AG04450 (cell line): ENCODE measurements at regions not wholly inside any gene's neighbourhood (a gene's known extent, or its start where the extent isn't known, plus 50 kb on each side); places are given as distances from the start of the nearest gene placed in this dataset.
"Not testable (repeated sequence)": the region's sequence is repeated elsewhere in the genome, so short reads cannot be mapped to it uniquely, and the experiment has no call there.

Experiments used
- CTCF ChIA-PET: fragments of 300-600, 350-600 bp; formaldehyde crosslinking; extraction: SDS; loops from one replicate; lab custom pipeline; 2022; ENCODE audit warnings: antibody characterized with exemption, inconsistent platforms; lab: Charles Lee
- POLR2A ChIA-PET: fragments of 350-600 bp; formaldehyde crosslinking; extraction: SDS; loops from one replicate; lab custom pipeline; 2021; ENCODE audit warnings: antibody characterized with exemption, inconsistent platforms; lab: Yijun Ruan, JAX
- DNase-seq: peaks from one replicate; pipeline ENCODE4 v3.0.0-alpha.2; 2011; ENCODE audit warnings: low read depth, low spot score
- H3K27ac ChIP-seq: one replicate; pipeline ENCODE4 v1.5.1; 2012; ENCODE audit warnings: low read depth, low read length, control low read depth
- H3K27me3 ChIP-seq: one replicate; pipeline ENCODE4 v1.6.0; 2012; ENCODE audit warnings: low read length; ENCODE audit not compliant: control insufficient read depth, insufficient read depth
- H3K4me3 ChIP-seq: 2 replicates; pipeline ENCODE4 v1.5.1; 2011; ENCODE audit warnings: mild to moderate bottlenecking, low read depth, low read length, control low read depth
- H3K9me3 ChIP-seq: 2 replicates; pipeline ENCODE4 v1.5.1; 2012; ENCODE audit warnings: low read length; ENCODE audit not compliant: control insufficient read depth, insufficient read depth
- TF ChIP-seq, protein P1 (sequence below): IDR thresholded peaks from 2 replicates; pipeline ENCODE4 v1.5.1; 2011; ENCODE audit warnings: low read depth, low read length, control low read depth, inconsistent platforms

- TF ChIP-seq, protein P1, sequence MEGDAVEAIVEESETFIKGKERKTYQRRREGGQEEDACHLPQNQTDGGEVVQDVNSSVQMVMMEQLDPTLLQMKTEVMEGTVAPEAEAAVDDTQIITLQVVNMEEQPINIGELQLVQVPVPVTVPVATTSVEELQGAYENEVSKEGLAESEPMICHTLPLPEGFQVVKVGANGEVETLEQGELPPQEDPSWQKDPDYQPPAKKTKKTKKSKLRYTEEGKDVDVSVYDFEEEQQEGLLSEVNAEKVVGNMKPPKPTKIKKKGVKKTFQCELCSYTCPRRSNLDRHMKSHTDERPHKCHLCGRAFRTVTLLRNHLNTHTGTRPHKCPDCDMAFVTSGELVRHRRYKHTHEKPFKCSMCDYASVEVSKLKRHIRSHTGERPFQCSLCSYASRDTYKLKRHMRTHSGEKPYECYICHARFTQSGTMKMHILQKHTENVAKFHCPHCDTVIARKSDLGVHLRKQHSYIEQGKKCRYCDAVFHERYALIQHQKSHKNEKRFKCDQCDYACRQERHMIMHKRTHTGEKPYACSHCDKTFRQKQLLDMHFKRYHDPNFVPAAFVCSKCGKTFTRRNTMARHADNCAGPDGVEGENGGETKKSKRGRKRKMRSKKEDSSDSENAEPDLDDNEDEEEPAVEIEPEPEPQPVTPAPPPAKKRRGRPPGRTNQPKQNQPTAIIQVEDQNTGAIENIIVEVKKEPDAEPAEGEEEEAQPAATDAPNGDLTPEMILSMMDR = no peak
- POLR2A ChIA-PET = no interaction called here
- Histone ChIP-seq H3K27me3 (no peaks in the 10 kb centered on the region), H3K9me3 (peaks cover 7% of the 10 kb centered on the region), H3K4me3 (no peak overlapping the region), H3K27ac (no peak overlapping the region)
- CTCF ChIA-PET = no interaction called here
- DNase-seq = no peak
Observed at GRCh38 chr20:12575352-12576095, 433.2 kb upstream of the SPTLC3 start.

DNA sequence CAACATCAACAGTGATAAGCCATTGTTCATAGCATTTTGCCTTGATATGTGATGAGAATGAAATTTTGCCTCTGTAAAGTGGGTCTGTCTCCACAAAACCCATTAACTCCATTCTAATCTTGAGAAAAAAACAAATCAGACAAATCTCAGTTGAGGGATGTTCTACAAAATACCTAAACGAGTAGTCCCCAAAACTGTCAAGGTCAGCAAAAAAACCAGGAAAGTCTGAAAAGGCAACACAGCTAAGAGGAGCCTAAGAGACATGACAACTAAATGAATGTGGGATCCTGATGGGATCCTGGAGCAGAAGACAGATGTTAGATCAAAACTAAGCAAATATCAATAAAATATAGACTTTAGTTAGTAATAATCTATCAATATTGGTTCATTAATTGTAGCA is 431.6 kb upstream of the SPTLC3 start:
- ChIA-PET CTCF (no interaction called here), POLR2A (no interaction called here)
- DNase-seq = no peak
- TF ChIP-seq, protein P1 = no peak
- Histone ChIP-seq H3K9me3 (peaks cover 13% of the 10 kb centered on the region), H3K27me3 (no peaks in the 10 kb centered on the region), H3K4me3 (no peak overlapping the region), H3K27ac (no peak overlapping the region)

- Histone ChIP-seq H3K9me3 (peaks cover 14% of the 10 kb centered on the region), H3K27me3 (no peaks in the 10 kb centered on the region), H3K4me3 (no peak overlapping the region), H3K27ac (no peak overlapping the region)
- POLR2A ChIA-PET = no interaction called here
- DNase-seq = no peak
- CTCF ChIA-PET = no interaction called here
- TF ChIP-seq, protein P1 = no peak
Observed at GRCh38 chr20:12581644-12582289, 427.0 kb upstream of the SPTLC3 start.

DNA sequence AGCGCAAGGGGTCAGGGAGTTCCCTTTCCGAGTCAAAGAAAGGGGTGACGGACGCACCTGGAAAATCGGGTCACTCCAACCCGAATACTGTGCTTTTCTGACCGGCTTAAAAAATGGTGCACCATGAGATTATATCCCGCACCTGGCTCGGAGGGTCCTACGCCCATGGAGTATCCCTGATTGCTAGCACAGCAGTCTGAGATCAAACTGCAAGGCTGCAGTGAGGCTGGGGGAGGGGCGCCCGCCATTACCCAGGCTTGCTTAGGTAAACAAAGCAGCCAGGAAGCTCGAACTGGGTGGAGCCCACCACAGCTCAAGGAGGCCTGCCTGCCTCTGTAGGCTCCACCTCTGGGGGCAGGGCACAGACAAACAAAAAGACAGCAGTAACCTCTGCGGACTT is 426.1 kb upstream of the SPTLC3 start:
- H3K4me3 ChIP-seq, CTCF ChIA-PET, DNase-seq, H3K27me3 ChIP-seq, H3K27ac ChIP-seq, POLR2A ChIA-PET: not testable (repeated sequence)
- peaks cover 14% of the 10 kb centered on the region for H3K9me3 ChIP-seq

- DNase-seq = no peak
- CTCF ChIA-PET = no interaction called here
- POLR2A ChIA-PET = no interaction called here
- Histone ChIP-seq H3K4me3 (no peak overlapping the region), H3K27ac (no peak overlapping the region), H3K27me3 (no peaks in the 10 kb centered on the region), H3K9me3 (peaks cover 18% of the 10 kb centered on the region)
- TF ChIP-seq, protein P1 = no peak
Observed at GRCh38 chr20:12591949-12592470, 416.8 kb upstream of the SPTLC3 start.
